ENCODE measurements at regions not wholly inside any gene's neighbourhood (a gene's known extent, or its start where the extent isn't known, plus 50 kb on each side); places are given as distances from the start of the nearest gene placed in this dataset.

DNA sequence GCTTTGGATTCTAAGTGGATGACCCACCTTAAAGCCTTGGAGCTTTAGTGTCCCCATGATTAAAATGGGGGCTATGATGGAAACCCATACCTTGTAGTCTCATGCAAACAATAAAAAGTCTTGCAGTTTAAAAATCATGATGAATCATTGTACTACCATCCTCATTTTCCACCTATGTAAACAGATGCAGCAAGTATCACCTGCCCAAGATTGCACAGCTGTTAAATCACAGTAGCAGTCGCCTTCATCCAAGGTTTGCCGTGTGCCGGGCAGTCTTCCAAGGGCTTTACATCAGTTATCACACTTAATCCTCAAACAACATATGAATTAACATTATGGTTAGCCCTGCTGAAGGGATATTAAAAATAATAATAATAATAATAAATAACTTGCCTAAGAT lies 210.3 kb downstream of the FOXA2 start:
- Histone ChIP-seq H3K4me3 (no peak overlapping the region), H4K20me1 (replicated peaks; ENCODE audit: control insufficient read depth, insufficient read depth, low read length) (no peaks in the 10 kb centered on the region), H3K9me1 (ENCODE audit: control insufficient read depth, insufficient read depth, low read length) (no peaks in the 10 kb centered on the region), H3K27ac (ENCODE audit: extremely low read depth, low read depth, low read length) (no peak overlapping the region), H3K36me3 (ENCODE audit: control insufficient read depth, insufficient read depth, low read length) (no peaks in the 10 kb centered on the region), H3K4me1 (replicated peaks in 1 of 2; ENCODE audit: control insufficient read depth in 2 of 2, insufficient read depth in 2 of 2, low read length in 2 of 2) (no peaks in the 10 kb centered on the region), H2AFZ (ENCODE audit: low read depth, low read length) (no peak overlapping the region), H3K27me3 (ENCODE audit: control insufficient read depth in 2 of 2, insufficient read depth in 2 of 2, low read length in 2 of 2) (no peaks in the 10 kb centered on the region), H3K9me3 (replicated peaks; ENCODE audit: control insufficient read depth, insufficient read depth, low read depth, low read length) (no peaks in the 10 kb centered on the region), H3K79me2 (ENCODE audit: control insufficient read depth, insufficient read depth, low read length) (no peaks in the 10 kb centered on the region), H3K9ac (ENCODE audit: insufficient read depth in 1 of 2, low read depth in 2 of 2, low read length in 2 of 2) (no peak overlapping the region), H3K4me2 (ENCODE audit: insufficient read depth, low read length) (no peak overlapping the region)
- DNase-seq (ENCODE audit: extremely low read depth in 1 of 4, low spot score in 3 of 4) (no peak), FAIRE-seq (no peak), ATAC-seq (no peak)
- intact Hi-C loops (cut with micrococcal nuclease) (no loop called here), in situ Hi-C loops (cut with MboI) (no loop called here)
- ChIA-PET CTCF (ENCODE audit: low intra/inter-chr PET ratio) (no interaction called here), POLR2A (interaction anchor here (1.5 kb wide), 1 partner anchor 22 kb away, joined by 3 read pairs; no protein-coding TSS in a partner anchor)
- 62% methylated on average over 3 of the region's 3 CpGs for WGBS (ENCODE audit: insufficient coverage, low coverage, missing lambda C conversion rate)
- TF ChIP-seq, protein P1, sequence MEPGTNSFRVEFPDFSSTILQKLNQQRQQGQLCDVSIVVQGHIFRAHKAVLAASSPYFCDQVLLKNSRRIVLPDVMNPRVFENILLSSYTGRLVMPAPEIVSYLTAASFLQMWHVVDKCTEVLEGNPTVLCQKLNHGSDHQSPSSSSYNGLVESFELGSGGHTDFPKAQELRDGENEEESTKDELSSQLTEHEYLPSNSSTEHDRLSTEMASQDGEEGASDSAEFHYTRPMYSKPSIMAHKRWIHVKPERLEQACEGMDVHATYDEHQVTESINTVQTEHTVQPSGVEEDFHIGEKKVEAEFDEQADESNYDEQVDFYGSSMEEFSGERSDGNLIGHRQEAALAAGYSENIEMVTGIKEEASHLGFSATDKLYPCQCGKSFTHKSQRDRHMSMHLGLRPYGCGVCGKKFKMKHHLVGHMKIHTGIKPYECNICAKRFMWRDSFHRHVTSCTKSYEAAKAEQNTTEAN (CRISPR knock-in tag; IDR thresholded peaks at IDR 0.05) = no peak
- no peak for TF ChIP-seq ARID3B (CRISPR knock-in tag; IDR thresholded peaks at IDR 0.05; ENCODE audit: borderline replicate concordance)
- TF ChIP-seq PTBP1 (IDR thresholded peaks at IDR 0.05; ENCODE audit: low read depth, low read length) = no peak
- no peak for TF ChIP-seq THAP12 (CRISPR knock-in tag; IDR thresholded peaks at IDR 0.05)
- TF ChIP-seq TRIM25 (IDR thresholded peaks at IDR 0.05; ENCODE audit: borderline replicate concordance) = no peak
- TF ChIP-seq KHSRP (IDR thresholded peaks at IDR 0.05) = no peak
- TF ChIP-seq RBM25 (IDR thresholded peaks at IDR 0.05; ENCODE audit: low read depth, low read length, severe bottlenecking) = no peak
- no peak for TF ChIP-seq KDM4B (IDR thresholded peaks at IDR 0.05; ENCODE audit: borderline replicate concordance in 2 of 2, low read depth in 1 of 2)
- BruUV-seq (replicated peaks) = no TSS peak

Measured in K562 (cell line).